D721Med (cell line): ENCODE measurements at regions not wholly inside any gene's neighbourhood (a gene's known extent, or its start where the extent isn't known, plus 50 kb on each side); places are given as distances from the start of the nearest gene placed in this dataset.

Experiments used
- DNase-seq: peaks from one replicate; pipeline ENCODE4 v3.0.0; 2011; ENCODE audit warnings: low spot score; ENCODE audit not compliant: insufficient read length
- FAIRE-seq: peaks from 2 replicates; lab custom pipeline; 2011; peaks lifted over from hg19 to GRCh38; lab: Jason Lieb, UNC
- CTCF ChIP-seq: IDR thresholded peaks from 2 replicates; pipeline ENCODE4 v1.5.1; 2012; ENCODE audit warnings: mild to moderate bottlenecking, control low read depth; ENCODE audit not compliant: insufficient read depth; ENCODE audit errors: missing control alignments

GRCh38 chr6:141990840-141991239 is 141.9 kb upstream of the GJE1 start:
- no peak for FAIRE-seq
- DNase-seq: no peak
- no peak for TF ChIP-seq CTCF

- no peak for DNase-seq
- TF ChIP-seq CTCF: no peak
- FAIRE-seq: no peak
Observed at GRCh38 chr6:141989706-141989959, 143.1 kb upstream of the GJE1 start.

GRCh38 chr6:141988954-141989705 is 143.6 kb upstream of the GJE1 start:
- FAIRE-seq: peak; percentile 85
- DNase-seq: no peak

GRCh38 chr6:141988327-141988726 is 144.4 kb upstream of the GJE1 start:
- TF ChIP-seq CTCF: no peak
- DNase-seq (no peak), FAIRE-seq (no peak)

More at GRCh38 chr6:141988954-141989705, 143.6 kb upstream of the GJE1 start:
- peak; percentile 57 for TF ChIP-seq CTCF

GRCh38 chr6:141986457-141986856 is 146.3 kb upstream of the GJE1 start:
- TF ChIP-seq CTCF: no peak
- no peak for DNase-seq
- FAIRE-seq: no peak

GRCh38 chr6:141981190-141981589 is 151.5 kb upstream of the GJE1 start:
- no peak for FAIRE-seq
- TF ChIP-seq CTCF: no peak
- no peak for DNase-seq

GRCh38 chr6:141977782-141978181 is 154.9 kb upstream of the GJE1 start:
- DNase-seq (no peak), FAIRE-seq (no peak)
- no peak for TF ChIP-seq CTCF
